Thyroid gland (tissue), 4 donors: ENCODE measurements at regions not wholly inside any gene's neighbourhood (a gene's known extent, or its start where the extent isn't known, plus 50 kb on each side); places are given as distances from the start of the nearest gene placed in this dataset.

Experiments used
- CTCF ChIP-seq, 6 experiments: fragments of 200-600 bp in 3 of 6; fragments of 450-650 bp in 3 of 6; sonication (generic) in 3 of 6; IDR thresholded peaks; one replicate each; pipeline ENCODE4 v1.5.1; 2016 to 2019; ENCODE audit warnings: antibody characterized with exemption in 6 of 6, mild to moderate bottlenecking in 2 of 6, inconsistent platforms in 1 of 6, moderate library complexity in 1 of 6
- POLR2A ChIP-seq, 2 donors: fragments of 450-650 bp; IDR thresholded peaks; one replicate each; pipeline ENCODE4 v1.6.1; 2017; ENCODE audit warnings: antibody characterized with exemption in 2 of 2, mild to moderate bottlenecking in 2 of 2, moderate library complexity in 1 of 2

GRCh38 chr7:136654406-136654805 is 214.0 kb upstream of the CHRM2 start:
- TF ChIP-seq CTCF (IDR thresholded peaks at IDR 0.05) (no peak), POLR2A (IDR thresholded peaks at IDR 0.05) (no peak)
